GM23248 (cell line): ENCODE measurements at regions not wholly inside any gene's neighbourhood (a gene's known extent, or its start where the extent isn't known, plus 50 kb on each side); places are given as distances from the start of the nearest gene placed in this dataset.

Source experiments
- DNase-seq: peaks from one replicate; pipeline ENCODE4 v3.0.0-alpha.2; 2015
- H2AFZ ChIP-seq: fragments of 200-600 bp; sonication (generic); 2 replicates; pipeline ENCODE4 v1.6.1; 2016; ENCODE audit warnings: antibody characterized with exemption
- H3F3A ChIP-seq: fragments of 200-600 bp; sonication (generic); 2 replicates; pipeline ENCODE4 v1.6.1; 2016; ENCODE audit warnings: mild to moderate bottlenecking, antibody characterized with exemption, mixed run types; ENCODE audit not compliant: insufficient read depth
- H3K27ac ChIP-seq: fragments of 200-600 bp; sonication (generic); 2 replicates; pipeline ENCODE4 v1.5.1; 2016; ENCODE audit warnings: mild to moderate bottlenecking
- H3K27me3 ChIP-seq: fragments of 200-600 bp; sonication (generic); replicated peaks from 2 replicates; pipeline ENCODE4 v1.6.1; 2016; ENCODE audit warnings: mild to moderate bottlenecking; ENCODE audit not compliant: insufficient read depth
- H3K36me3 ChIP-seq: fragments of 200-600 bp; sonication (generic); 2 replicates; pipeline ENCODE4 v1.6.1; 2016; ENCODE audit warnings: low read depth, mild to moderate bottlenecking
- H3K4me1 ChIP-seq: fragments of 200-600 bp; sonication (generic); 2 replicates; pipeline ENCODE4 v1.6.1; 2016; ENCODE audit warnings: mild to moderate bottlenecking; ENCODE audit not compliant: insufficient read depth
- H3K4me2 ChIP-seq: fragments of 200-600 bp; sonication (generic); one replicate; pipeline ENCODE4 v1.6.1; 2016; ENCODE audit warnings: mild to moderate bottlenecking; ENCODE audit not compliant: unreplicated experiment
- H3K4me3 ChIP-seq: fragments of 200-600 bp; sonication (generic); 2 replicates; pipeline ENCODE4 v1.5.1; 2016; ENCODE audit warnings: mild to moderate bottlenecking
- H3K79me2 ChIP-seq: fragments of 200-600 bp; sonication (generic); 2 replicates; pipeline ENCODE4 v1.6.1; 2016; ENCODE audit warnings: mild to moderate bottlenecking; ENCODE audit not compliant: insufficient read depth
- H3K9ac ChIP-seq: fragments of 200-600 bp; sonication (generic); 2 replicates; pipeline ENCODE4 v1.6.1; 2016; ENCODE audit warnings: mild to moderate bottlenecking
- H3K9me2 ChIP-seq: fragments of 200-600 bp; sonication (generic); 2 replicates; pipeline ENCODE4 v1.6.1; 2016; ENCODE audit warnings: mixed run types, mild to moderate bottlenecking, moderate library complexity; ENCODE audit not compliant: insufficient read depth
- H3K9me3 ChIP-seq: fragments of 200-600 bp; sonication (generic); one replicate; pipeline ENCODE4 v1.6.1; 2017; ENCODE audit warnings: low read depth
- H4K20me1 ChIP-seq: fragments of 200-600 bp; sonication (generic); 2 replicates; pipeline ENCODE4 v1.6.0; 2016; ENCODE audit not compliant: insufficient read depth
- EZH2 ChIP-seq: fragments of 200-600 bp; sonication (generic); IDR thresholded peaks from 2 replicates; pipeline ENCODE4 v1.6.1; 2018; ENCODE audit warnings: antibody characterized with exemption, mild to moderate bottlenecking; ENCODE audit not compliant: insufficient read depth, poor library complexity, severe bottlenecking
- EZH2phosphoT487 ChIP-seq: fragments of 200-600 bp; sonication (generic); IDR thresholded peaks from 2 replicates; pipeline ENCODE4 v1.6.1; 2018; ENCODE audit warnings: antibody characterized with exemption, moderate library complexity, mild to moderate bottlenecking, low read depth; ENCODE audit not compliant: insufficient read depth
- WGBS, 2 experiments: methylation state at CpG; one replicate each; pipeline ENCODE4 v1.1.6; 2015 to 2017; ENCODE audit warnings: low lambda C conversion rate in 2 of 2, low coverage in 1 of 2; ENCODE audit errors: missing lambda C conversion rate in 2 of 2; 5-methylcytosine and 5-hydroxymethylcytosine counted together
- in situ Hi-C: fragments of 300-500 bp; cut with MboI; formaldehyde crosslinking; loops from 2 replicates; pipeline ENCODE4 v1.15.0; 2020

- H3K9me3 ChIP-seq = no peaks in the 10 kb centered on the region
- no peaks in the 10 kb centered on the region for H3F3A ChIP-seq
- no peaks in the 10 kb centered on the region for H3K36me3 ChIP-seq
- WGBS, 2 experiments = 4 to 5% methylated on average over 8 of the region's 8 CpGs
- H4K20me1 ChIP-seq = no peaks in the 10 kb centered on the region
- no peak overlapping the region for H3K4me2 ChIP-seq
- H2AFZ ChIP-seq = no peak overlapping the region
- no peak for DNase-seq
- in situ Hi-C loops = no loop called here
- no peak overlapping the region for H3K9ac ChIP-seq
- no peaks in the 10 kb centered on the region for H3K79me2 ChIP-seq
- no peaks in the 10 kb centered on the region for H3K4me1 ChIP-seq
- TF ChIP-seq EZH2 (no peak), EZH2phosphoT487 (no peak)
- H3K9me2 ChIP-seq = no peaks in the 10 kb centered on the region
- no peaks in the 10 kb centered on the region for H3K27me3 ChIP-seq
- H3K4me3 ChIP-seq = no peak overlapping the region
- no peak overlapping the region for H3K27ac ChIP-seq
These were observed 335.1 kb upstream of the CLNK start for GRCh38 chr4:11019451-11020240.

DNA sequence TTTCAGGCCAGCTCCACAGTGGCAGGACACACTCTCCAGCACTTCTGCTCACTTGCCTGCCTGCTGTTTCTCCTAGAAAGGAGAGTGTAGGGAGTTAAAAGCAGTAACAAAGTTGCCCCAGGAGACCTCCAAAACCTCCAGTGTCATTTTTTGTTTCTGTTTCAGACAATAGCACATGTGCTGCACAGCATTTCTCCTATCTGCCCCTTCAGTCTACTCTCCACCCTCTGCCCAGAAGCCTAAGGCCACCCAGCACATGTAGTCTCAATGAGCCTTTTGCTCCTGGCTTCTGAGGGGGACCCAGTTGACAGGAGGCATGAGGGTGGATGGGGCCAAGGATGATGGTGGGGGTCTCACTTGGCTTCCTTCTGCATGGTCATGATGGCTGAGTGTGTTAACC lies 329.6 kb upstream of the CLNK start:
- no peak overlapping the region for H3K4me2 ChIP-seq
- no peaks in the 10 kb centered on the region for H3K27me3 ChIP-seq
- H3K4me1 ChIP-seq = no peaks in the 10 kb centered on the region
- H3K79me2 ChIP-seq = no peaks in the 10 kb centered on the region
- no peaks in the 10 kb centered on the region for H3K9me3 ChIP-seq
- TF ChIP-seq EZH2phosphoT487 = no peak
- H4K20me1 ChIP-seq = no peaks in the 10 kb centered on the region
- H3F3A ChIP-seq = no peaks in the 10 kb centered on the region
- no peak for DNase-seq
- no peak overlapping the region for H3K4me3 ChIP-seq
- no peak overlapping the region for H3K9ac ChIP-seq
- H3K27ac ChIP-seq = no peak overlapping the region
- no peaks in the 10 kb centered on the region for H3K36me3 ChIP-seq
- H3K9me2 ChIP-seq = no peaks in the 10 kb centered on the region
- H2AFZ ChIP-seq = no peak overlapping the region
- in situ Hi-C loops = no loop called here

- Histone ChIP-seq H3K36me3 (no peaks in the 10 kb centered on the region), H3K27ac (no peak overlapping the region), H3K27me3 (no peaks in the 10 kb centered on the region), H3K9ac (no peak overlapping the region), H3K9me2 (no peaks in the 10 kb centered on the region), H2AFZ (no peak overlapping the region), H3K9me3 (no peaks in the 10 kb centered on the region), H3K4me1 (no peaks in the 10 kb centered on the region), H3K4me3 (no peak overlapping the region), H3K4me2 (no peak overlapping the region), H4K20me1 (no peaks in the 10 kb centered on the region), H3F3A (no peaks in the 10 kb centered on the region), H3K79me2 (no peaks in the 10 kb centered on the region)
- no peak for DNase-seq
- in situ Hi-C loops = no loop called here
- WGBS, 2 experiments = 45 to 53% methylated on average over 3 of the region's 3 CpGs
- TF ChIP-seq EZH2 (no peak), EZH2phosphoT487 (no peak)
These were observed 328.6 kb upstream of the CLNK start for GRCh38 chr4:11013094-11013664.

GRCh38 chr4:11011249-11011648 lies 326.7 kb upstream of the CLNK start:
- H3F3A ChIP-seq = no peaks in the 10 kb centered on the region
- H3K4me1 ChIP-seq = no peaks in the 10 kb centered on the region
- no peak overlapping the region for H3K4me2 ChIP-seq
- DNase-seq = no peak
- no peaks in the 10 kb centered on the region for H3K9me2 ChIP-seq
- no peaks in the 10 kb centered on the region for H4K20me1 ChIP-seq
- H3K79me2 ChIP-seq = no peaks in the 10 kb centered on the region
- TF ChIP-seq EZH2phosphoT487 (no peak), EZH2 (no peak)
- H3K4me3 ChIP-seq = no peak overlapping the region
- H3K9ac ChIP-seq = no peak overlapping the region
- in situ Hi-C loops = no loop called here
- H3K36me3 ChIP-seq = no peaks in the 10 kb centered on the region
- no peaks in the 10 kb centered on the region for H3K9me3 ChIP-seq
- H3K27me3 ChIP-seq = no peaks in the 10 kb centered on the region
- WGBS, 2 experiments = 39 to 40% methylated on average over 3 of the region's 3 CpGs
- no peak overlapping the region for H3K27ac ChIP-seq
- no peak overlapping the region for H2AFZ ChIP-seq

- Histone ChIP-seq H3K79me2 (no peaks in the 10 kb centered on the region), H3K4me1 (no peaks in the 10 kb centered on the region), H3K9me2 (no peaks in the 10 kb centered on the region), H3K4me2 (no peak overlapping the region), H3K9me3 (no peaks in the 10 kb centered on the region), H3K27me3 (no peaks in the 10 kb centered on the region), H3K27ac (no peak overlapping the region), H3K9ac (no peak overlapping the region), H4K20me1 (no peaks in the 10 kb centered on the region), H2AFZ (no peak overlapping the region), H3K4me3 (no peak overlapping the region), H3F3A (no peaks in the 10 kb centered on the region), H3K36me3 (no peaks in the 10 kb centered on the region)
- TF ChIP-seq EZH2phosphoT487 (no peak), EZH2 (no peak)
- no peak for DNase-seq
- in situ Hi-C loops = no loop called here
- WGBS, 2 experiments = 33 to 35% methylated on average over 2 of the region's 2 CpGs
These were observed 326.1 kb upstream of the CLNK start for GRCh38 chr4:11010624-11011023.
